Stomach (tissue), 4 donors: ENCODE measurements at regions not wholly inside any gene's neighbourhood (a gene's known extent, or its start where the extent isn't known, plus 50 kb on each side); places are given as distances from the start of the nearest gene placed in this dataset.

ENCODE experiments used
- CTCF ChIP-seq, 7 experiments: fragments of 450-650 bp in 4 of 7; fragments of 200-600 bp in 3 of 7; sonication (generic) in 3 of 7; IDR thresholded peaks; one replicate each; pipeline ENCODE4 v1.5.1; 2016 to 2019; ENCODE audit warnings: antibody characterized with exemption in 7 of 7, control low read depth in 2 of 7, mild to moderate bottlenecking in 1 of 7
- POLR2AphosphoS5 ChIP-seq, 3 donors: sonication (generic); formaldehyde crosslinking; IDR thresholded peaks; one replicate each; pipeline ENCODE4 v1.6.1; 2016; ENCODE audit warnings: antibody characterized with exemption in 3 of 3

GRCh38 chr12:131413006-131413405 is 297.9 kb upstream of the SFSWAP start:
- TF ChIP-seq POLR2AphosphoS5 (IDR thresholded peaks at IDR 0.05) (no peak), CTCF (IDR thresholded peaks at IDR 0.05) (no peak)
